GM23338 (cell line): ENCODE measurements at regions not wholly inside any gene's neighbourhood (a gene's known extent, or its start where the extent isn't known, plus 50 kb on each side); places are given as distances from the start of the nearest gene placed in this dataset.

Source experiments
- ATAC-seq: fragments of 200-7000 bp; cut with Tn5 transposase; 3 replicates; pipeline ENCODE4 v1.9.1; 2020
- DNase-seq: peaks from one replicate; pipeline ENCODE4 v3.0.0-alpha.2; 2015; ENCODE audit warnings: low spot score
- H2AFZ ChIP-seq: fragments of 200-600 bp; sonication (generic); 2 replicates; pipeline ENCODE4 v1.8.0; 2016; ENCODE audit warnings: antibody characterized with exemption, mild to moderate bottlenecking, moderate library complexity
- H3F3A ChIP-seq: fragments of 200-600 bp; sonication (generic); replicated peaks from 2 replicates; pipeline ENCODE4 v1.8.0; 2017; ENCODE audit warnings: antibody characterized with exemption, mixed run types, low read depth
- H3K27ac ChIP-seq: fragments of 200-600 bp; sonication (generic); 2 replicates; pipeline ENCODE4 v1.6.1; 2016; ENCODE audit warnings: low read depth
- H3K27me3 ChIP-seq: fragments of 200-600 bp; sonication (generic); 2 replicates; pipeline ENCODE4 v1.8.0; 2016; ENCODE audit warnings: mild to moderate bottlenecking, mixed run types, moderate library complexity; ENCODE audit not compliant: insufficient read depth
- H3K36me3 ChIP-seq: fragments of 200-600 bp; sonication (generic); 2 replicates; pipeline ENCODE4 v1.8.0; 2016; ENCODE audit warnings: mild to moderate bottlenecking; ENCODE audit not compliant: insufficient read depth
- H3K4me1 ChIP-seq: fragments of 200-600 bp; sonication (generic); 2 replicates; pipeline ENCODE4 v1.8.0; 2016; ENCODE audit warnings: mild to moderate bottlenecking, moderate library complexity; ENCODE audit not compliant: insufficient read depth
- H3K4me2 ChIP-seq: fragments of 200-600 bp; sonication (generic); 2 replicates; pipeline ENCODE4 v1.7.1; 2017; ENCODE audit warnings: mixed run types
- H3K4me3 ChIP-seq: fragments of 200-600 bp; sonication (generic); 2 replicates; pipeline ENCODE4 v1.6.1; 2016; ENCODE audit warnings: mixed run types
- H3K79me2 ChIP-seq: fragments of 200-600 bp; sonication (generic); replicated peaks from 2 replicates; pipeline ENCODE4 v1.8.0; 2017; ENCODE audit warnings: mild to moderate bottlenecking; ENCODE audit not compliant: insufficient read depth
- H3K9me2 ChIP-seq: fragments of 200-600 bp; sonication (generic); 2 replicates; pipeline ENCODE4 v1.8.0; 2017; ENCODE audit not compliant: insufficient read depth
- H4K20me1 ChIP-seq: fragments of 200-600 bp; sonication (generic); replicated peaks from 2 replicates; pipeline ENCODE4 v1.8.0; 2017; ENCODE audit warnings: mild to moderate bottlenecking; ENCODE audit not compliant: insufficient read depth
- H3K27ac Mint-ChIP-seq: 2 replicates; pipeline ENCODE4 v1.8.0; 2020; ENCODE audit warnings: inconsistent platforms, mild to moderate bottlenecking, moderate library complexity, mixed read lengths
- H3K27me3 Mint-ChIP-seq: 3 replicates; pipeline ENCODE4 v1.8.0; 2022; ENCODE audit warnings: low read depth, mild to moderate bottlenecking, moderate library complexity, mixed read lengths, inconsistent platforms; ENCODE audit not compliant: insufficient read depth, poor library complexity
- H3K36me3 Mint-ChIP-seq: 3 replicates; pipeline ENCODE4 v1.8.0; 2021; ENCODE audit warnings: low read depth, mild to moderate bottlenecking, inconsistent platforms, moderate library complexity, mixed read lengths
- H3K4me1 Mint-ChIP-seq: 3 replicates; pipeline ENCODE4 v1.8.0; 2020; ENCODE audit warnings: mild to moderate bottlenecking, inconsistent platforms, mixed read lengths
- H3K4me3 Mint-ChIP-seq: 3 replicates; pipeline ENCODE4 v1.8.0; 2021; ENCODE audit warnings: moderate library complexity, mild to moderate bottlenecking, inconsistent platforms, mixed read lengths
- H3K9me3 Mint-ChIP-seq: 3 replicates; pipeline ENCODE4 v1.8.0; 2020; ENCODE audit warnings: moderate library complexity, mild to moderate bottlenecking, inconsistent platforms, mixed read lengths
- EZH2 ChIP-seq: fragments of 200-600 bp; sonication (generic); IDR thresholded peaks from one replicate; pipeline ENCODE4 v1.8.0; 2017; ENCODE audit warnings: antibody characterized with exemption, mild to moderate bottlenecking, low read depth; ENCODE audit not compliant: unreplicated experiment
- EZH2phosphoT487 ChIP-seq: fragments of 200-600 bp; sonication (generic); IDR thresholded peaks from one replicate; pipeline ENCODE4 v1.8.1; 2018; ENCODE audit warnings: antibody characterized with exemption; ENCODE audit not compliant: unreplicated experiment
- JUNB ChIP-seq: IDR thresholded peaks from one replicate; pipeline ENCODE4 v1.6.1; 2016; ENCODE audit warnings: antibody characterized with exemption; ENCODE audit not compliant: unreplicated experiment
- STAT1 ChIP-seq: IDR thresholded peaks from one replicate; pipeline ENCODE4 v1.6.1; 2016; ENCODE audit warnings: antibody characterized with exemption; ENCODE audit not compliant: unreplicated experiment
- ZNF114 ChIP-seq: fragments of 250-450 bp; sonication (Bioruptor Pico); IDR thresholded peaks from 2 replicates; pipeline ENCODE4 v1.5.0; 2020; ENCODE audit warnings: mild to moderate bottlenecking, moderate library complexity
- ZNF331 ChIP-seq: fragments of 250-450 bp; sonication (Bioruptor Pico); IDR thresholded peaks from 2 replicates; pipeline ENCODE4 v1.5.0; 2020; ENCODE audit warnings: low read depth, mild to moderate bottlenecking, moderate library complexity
- TF ChIP-seq, protein P1 (sequence below): fragments of 250-450 bp; sonication (Bioruptor Pico); IDR thresholded peaks from 2 replicates; pipeline ENCODE4 v1.5.0; 2020; ENCODE audit warnings: mild to moderate bottlenecking, moderate library complexity
- TF ChIP-seq, protein P2 (sequence below), 2 experiments: fragments of 200-600 bp in 1 of 2; sonication (generic) in 1 of 2; conservative IDR thresholded peaks; 2 replicates each; pipeline versions ENCODE4 v1.5.1 to v1.6.1; 2016 to 2017; ENCODE audit warnings: antibody characterized with exemption in 2 of 2, low read depth in 2 of 2, mild to moderate bottlenecking in 2 of 2, moderate library complexity in 1 of 2

DNA sequence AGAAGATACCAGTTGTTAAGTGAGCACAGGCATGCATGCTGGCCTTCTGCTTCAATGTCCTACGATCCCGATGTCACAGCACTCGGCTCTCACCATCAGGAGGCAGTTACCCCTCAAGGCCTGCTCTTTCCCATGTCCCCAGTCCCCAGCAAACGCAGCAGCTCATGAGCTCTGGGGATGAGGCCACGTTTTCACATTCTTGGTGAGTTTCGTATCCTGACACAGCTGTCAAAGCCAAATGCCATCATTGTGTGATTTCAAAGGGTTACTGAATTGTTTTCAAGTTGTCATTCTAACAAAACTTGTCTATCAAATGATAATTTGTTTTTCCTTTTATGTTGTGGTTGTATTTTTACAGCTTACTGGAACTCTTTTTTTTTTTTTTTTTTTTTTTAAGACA, 226.9 kb upstream of the KCNG1 start:
- Mint-ChIP-seq H3K36me3 (peaks cover 14% of the 10 kb centered on the region; the same call in 2 of the 3 replicates), H3K4me3 (no peak overlapping the region), H3K27ac (no peak overlapping the region), H3K27me3 (peaks cover 17% of the 10 kb centered on the region), H3K9me3 (peaks cover 22% of the 10 kb centered on the region), H3K4me1 (peaks cover 3% of the 10 kb centered on the region; the same call in 1 of the 3 replicates)
- H2AFZ ChIP-seq, result no peak overlapping the region
- ATAC-seq, result no peak
- no peak overlapping the region for H3K27ac ChIP-seq
- H4K20me1 ChIP-seq, result no peaks in the 10 kb centered on the region
- no peak overlapping the region for H3K4me3 ChIP-seq
- no peak for DNase-seq
- H3K4me1 ChIP-seq, result peaks cover 4% of the 10 kb centered on the region; the same call in 1 of the 2 replicates
- 0 out of 2 replicates have a peak, but pooled peaks cover 8% of the 10 kb centered on the region for H3K9me2 ChIP-seq
- H3K79me2 ChIP-seq, result no peaks in the 10 kb centered on the region
- H3K27me3 ChIP-seq, result no peaks in the 10 kb centered on the region
- no peaks in the 10 kb centered on the region for H3F3A ChIP-seq
- TF ChIP-seq EZH2phosphoT487 (no peak), ZNF114 (CRISPR knock-in tag) (no peak), JUNB (no peak), ZNF331 (no peak), STAT1 (no peak)
- TF ChIP-seq, protein P1, sequence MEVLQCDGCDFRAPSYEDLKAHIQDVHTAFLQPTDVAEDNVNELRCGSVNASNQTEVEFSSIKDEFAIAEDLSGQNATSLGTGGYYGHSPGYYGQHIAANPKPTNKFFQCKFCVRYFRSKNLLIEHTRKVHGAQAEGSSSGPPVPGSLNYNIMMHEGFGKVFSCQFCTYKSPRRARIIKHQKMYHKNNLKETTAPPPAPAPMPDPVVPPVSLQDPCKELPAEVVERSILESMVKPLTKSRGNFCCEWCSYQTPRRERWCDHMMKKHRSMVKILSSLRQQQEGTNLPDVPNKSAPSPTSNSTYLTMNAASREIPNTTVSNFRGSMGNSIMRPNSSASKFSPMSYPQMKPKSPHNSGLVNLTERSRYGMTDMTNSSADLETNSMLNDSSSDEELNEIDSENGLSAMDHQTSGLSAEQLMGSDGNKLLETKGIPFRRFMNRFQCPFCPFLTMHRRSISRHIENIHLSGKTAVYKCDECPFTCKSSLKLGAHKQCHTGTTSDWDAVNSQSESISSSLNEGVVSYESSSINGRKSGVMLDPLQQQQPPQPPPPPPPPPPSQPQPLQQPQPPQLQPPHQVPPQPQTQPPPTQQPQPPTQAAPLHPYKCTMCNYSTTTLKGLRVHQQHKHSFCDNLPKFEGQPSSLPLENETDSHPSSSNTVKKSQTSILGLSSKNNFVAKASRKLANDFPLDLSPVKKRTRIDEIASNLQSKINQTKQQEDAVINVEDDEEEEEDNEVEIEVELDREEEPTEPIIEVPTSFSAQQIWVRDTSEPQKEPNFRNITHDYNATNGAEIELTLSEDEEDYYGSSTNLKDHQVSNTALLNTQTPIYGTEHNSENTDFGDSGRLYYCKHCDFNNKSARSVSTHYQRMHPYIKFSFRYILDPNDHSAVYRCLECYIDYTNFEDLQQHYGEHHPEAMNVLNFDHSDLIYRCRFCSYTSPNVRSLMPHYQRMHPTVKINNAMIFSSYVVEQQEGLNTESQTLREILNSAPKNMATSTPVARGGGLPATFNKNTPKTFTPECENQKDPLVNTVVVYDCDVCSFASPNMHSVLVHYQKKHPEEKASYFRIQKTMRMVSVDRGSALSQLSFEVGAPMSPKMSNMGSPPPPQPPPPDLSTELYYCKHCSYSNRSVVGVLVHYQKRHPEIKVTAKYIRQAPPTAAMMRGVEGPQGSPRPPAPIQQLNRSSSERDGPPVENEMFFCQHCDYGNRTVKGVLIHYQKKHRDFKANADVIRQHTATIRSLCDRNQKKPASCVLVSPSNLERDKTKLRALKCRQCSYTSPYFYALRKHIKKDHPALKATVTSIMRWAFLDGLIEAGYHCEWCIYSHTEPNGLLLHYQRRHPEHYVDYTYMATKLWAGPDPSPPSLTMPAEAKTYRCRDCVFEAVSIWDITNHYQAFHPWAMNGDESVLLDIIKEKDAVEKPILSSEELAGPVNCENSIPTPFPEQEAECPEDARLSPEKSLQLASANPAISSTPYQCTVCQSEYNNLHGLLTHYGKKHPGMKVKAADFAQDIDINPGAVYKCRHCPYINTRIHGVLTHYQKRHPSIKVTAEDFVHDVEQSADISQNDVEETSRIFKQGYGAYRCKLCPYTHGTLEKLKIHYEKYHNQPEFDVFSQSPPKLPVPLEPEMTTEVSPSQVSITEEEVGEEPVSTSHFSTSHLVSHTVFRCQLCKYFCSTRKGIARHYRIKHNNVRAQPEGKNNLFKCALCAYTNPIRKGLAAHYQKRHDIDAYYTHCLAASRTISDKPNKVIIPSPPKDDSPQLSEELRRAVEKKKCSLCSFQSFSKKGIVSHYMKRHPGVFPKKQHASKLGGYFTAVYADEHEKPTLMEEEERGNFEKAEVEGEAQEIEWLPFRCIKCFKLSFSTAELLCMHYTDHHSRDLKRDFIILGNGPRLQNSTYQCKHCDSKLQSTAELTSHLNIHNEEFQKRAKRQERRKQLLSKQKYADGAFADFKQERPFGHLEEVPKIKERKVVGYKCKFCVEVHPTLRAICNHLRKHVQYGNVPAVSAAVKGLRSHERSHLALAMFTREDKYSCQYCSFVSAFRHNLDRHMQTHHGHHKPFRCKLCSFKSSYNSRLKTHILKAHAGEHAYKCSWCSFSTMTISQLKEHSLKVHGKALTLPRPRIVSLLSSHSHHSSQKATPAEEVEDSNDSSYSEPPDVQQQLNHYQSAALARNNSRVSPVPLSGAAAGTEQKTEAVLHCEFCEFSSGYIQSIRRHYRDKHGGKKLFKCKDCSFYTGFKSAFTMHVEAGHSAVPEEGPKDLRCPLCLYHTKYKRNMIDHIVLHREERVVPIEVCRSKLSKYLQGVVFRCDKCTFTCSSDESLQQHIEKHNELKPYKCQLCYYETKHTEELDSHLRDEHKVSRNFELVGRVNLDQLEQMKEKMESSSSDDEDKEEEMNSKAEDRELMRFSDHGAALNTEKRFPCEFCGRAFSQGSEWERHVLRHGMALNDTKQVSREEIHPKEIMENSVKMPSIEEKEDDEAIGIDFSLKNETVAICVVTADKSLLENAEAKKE (CRISPR knock-in tag), result no peak
- H3K36me3 ChIP-seq, result no peaks in the 10 kb centered on the region; the same call in 1 of the 2 replicates
- no peak overlapping the region for H3K4me2 ChIP-seq

DNA sequence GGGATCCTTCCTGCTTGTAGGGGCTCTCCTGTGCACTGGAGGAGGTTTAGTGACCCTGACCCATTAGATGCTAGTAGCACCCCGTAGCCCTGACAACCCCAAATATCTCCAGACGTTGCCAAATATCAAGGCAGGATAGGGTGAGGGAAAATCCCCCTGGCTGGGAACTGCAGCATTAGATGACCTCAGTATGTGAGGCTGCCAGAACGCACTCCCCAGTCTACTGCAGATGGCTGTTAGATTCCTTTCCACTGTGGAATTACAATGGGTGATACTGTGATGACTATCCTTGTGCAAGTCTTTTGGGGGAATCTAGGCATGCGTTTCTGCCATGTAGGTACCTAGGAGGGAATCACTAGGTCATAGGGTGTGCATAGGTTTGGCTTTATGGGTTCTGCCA, 226.3 kb upstream of the KCNG1 start:
- ATAC-seq, result no peak; the same call in 2 of the 3 replicates
- TF ChIP-seq, protein P2, sequence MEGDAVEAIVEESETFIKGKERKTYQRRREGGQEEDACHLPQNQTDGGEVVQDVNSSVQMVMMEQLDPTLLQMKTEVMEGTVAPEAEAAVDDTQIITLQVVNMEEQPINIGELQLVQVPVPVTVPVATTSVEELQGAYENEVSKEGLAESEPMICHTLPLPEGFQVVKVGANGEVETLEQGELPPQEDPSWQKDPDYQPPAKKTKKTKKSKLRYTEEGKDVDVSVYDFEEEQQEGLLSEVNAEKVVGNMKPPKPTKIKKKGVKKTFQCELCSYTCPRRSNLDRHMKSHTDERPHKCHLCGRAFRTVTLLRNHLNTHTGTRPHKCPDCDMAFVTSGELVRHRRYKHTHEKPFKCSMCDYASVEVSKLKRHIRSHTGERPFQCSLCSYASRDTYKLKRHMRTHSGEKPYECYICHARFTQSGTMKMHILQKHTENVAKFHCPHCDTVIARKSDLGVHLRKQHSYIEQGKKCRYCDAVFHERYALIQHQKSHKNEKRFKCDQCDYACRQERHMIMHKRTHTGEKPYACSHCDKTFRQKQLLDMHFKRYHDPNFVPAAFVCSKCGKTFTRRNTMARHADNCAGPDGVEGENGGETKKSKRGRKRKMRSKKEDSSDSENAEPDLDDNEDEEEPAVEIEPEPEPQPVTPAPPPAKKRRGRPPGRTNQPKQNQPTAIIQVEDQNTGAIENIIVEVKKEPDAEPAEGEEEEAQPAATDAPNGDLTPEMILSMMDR (conservative IDR thresholded peaks at IDR 0.05; ENCODE audit: low read depth in 2 of 2), result no peak
- TF ChIP-seq EZH2, result no peak
- TF ChIP-seq STAT1, result no peak
- Histone ChIP-seq H3K27me3 (no peaks in the 10 kb centered on the region), H3K27ac (no peak overlapping the region), H3F3A (no peaks in the 10 kb centered on the region), H3K4me1 (peaks cover 4% of the 10 kb centered on the region; the same call in 1 of the 2 replicates), H4K20me1 (no peaks in the 10 kb centered on the region), H3K36me3 (no peaks in the 10 kb centered on the region; the same call in 1 of the 2 replicates), H3K4me2 (no peak overlapping the region), H3K79me2 (no peaks in the 10 kb centered on the region), H2AFZ (no peak overlapping the region), H3K4me3 (no peak overlapping the region), H3K9me2 (0 out of 2 replicates have a peak, but pooled peaks cover 8% of the 10 kb centered on the region)
- DNase-seq, result no peak
- Mint-ChIP-seq H3K36me3 (peaks cover 14% of the 10 kb centered on the region; the same call in 2 of the 3 replicates), H3K4me1 (peaks cover 3% of the 10 kb centered on the region; the same call in 1 of the 3 replicates), H3K9me3 (peaks cover 23% of the 10 kb centered on the region), H3K27me3 (peaks cover 17% of the 10 kb centered on the region), H3K4me3 (no peak overlapping the region), H3K27ac (no peak overlapping the region)
